ENCODE measurements at regions not wholly inside any gene's neighbourhood (a gene's known extent, or its start where the extent isn't known, plus 50 kb on each side); places are given as distances from the start of the nearest gene placed in this dataset.

DNA sequence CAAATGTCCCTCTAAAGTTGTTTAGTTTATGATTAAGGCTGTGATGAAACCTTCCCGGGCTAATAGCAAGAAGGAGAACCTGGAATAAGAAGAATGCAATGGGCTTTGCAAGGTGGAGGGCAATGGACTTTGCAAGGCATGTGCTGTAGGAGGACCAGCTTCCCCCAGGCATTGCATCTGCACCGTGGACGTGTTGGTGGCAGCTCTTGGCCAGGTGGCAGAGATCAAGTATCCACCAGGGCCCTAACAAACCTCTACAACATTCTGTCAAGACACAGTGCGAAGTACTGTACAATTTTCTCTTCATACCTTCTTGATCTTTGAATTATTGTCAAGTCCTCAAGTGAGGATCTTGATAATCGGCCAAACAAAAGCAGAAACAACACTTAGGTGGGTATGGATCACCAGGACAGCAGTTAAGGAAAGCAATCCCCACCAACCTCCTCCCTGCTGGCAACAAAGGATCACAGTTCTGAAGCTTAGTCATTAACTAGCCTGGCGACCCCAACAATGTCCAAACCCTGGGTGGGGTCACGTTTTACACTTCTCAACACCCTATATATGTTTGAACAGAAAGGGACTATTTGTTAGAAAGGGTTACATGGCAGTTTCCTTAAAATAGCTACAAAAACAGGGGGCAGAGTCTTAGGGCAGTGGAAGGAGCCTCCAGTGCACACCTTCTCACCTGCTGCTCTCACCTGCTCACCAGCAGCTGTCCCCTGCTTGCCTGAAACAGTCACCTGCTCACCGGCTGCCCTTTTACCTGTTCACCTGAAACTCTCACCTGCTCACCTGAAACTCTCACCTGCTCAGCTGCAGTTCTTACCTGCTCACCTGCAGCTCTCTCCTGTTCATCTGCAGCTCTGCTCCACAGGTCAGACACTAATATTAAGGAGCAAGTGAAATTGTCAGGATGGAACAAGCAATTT is 137.9 kb upstream of the LIPC start:
- POLR2A ChIA-PET = no interaction called here

DNA sequence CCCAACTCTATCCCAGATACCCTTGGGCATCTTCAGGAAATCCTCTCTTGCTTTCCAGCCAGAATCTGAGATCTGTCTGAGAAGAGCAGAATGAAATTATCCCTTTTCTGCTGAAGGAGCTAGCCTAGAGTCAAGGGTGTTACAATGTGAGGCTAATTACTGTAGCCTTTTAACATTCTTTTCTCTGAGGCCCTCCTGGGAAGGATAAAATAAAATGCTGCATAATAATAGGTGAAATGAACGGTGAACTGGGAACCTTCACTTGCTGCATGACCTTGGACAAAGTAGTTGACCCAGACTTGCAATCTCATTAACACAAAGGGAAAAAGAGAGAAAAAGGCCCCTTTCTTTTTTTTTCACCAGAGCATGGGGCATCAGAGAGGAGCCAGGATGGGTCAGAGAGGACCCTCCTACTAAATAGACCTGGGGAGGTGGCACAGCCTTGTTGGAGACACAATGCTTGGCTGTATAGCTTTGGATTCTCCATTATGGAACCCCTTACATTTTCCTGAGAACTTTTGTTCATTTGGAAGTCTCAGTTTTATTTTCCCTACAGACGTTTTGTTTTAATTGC is 137.0 kb upstream of the LIPC start:
- Mint-ChIP-seq H3K27me3 (peaks cover 6% of the 10 kb centered on the region), H3K27ac (no peak overlapping the region), H3K36me3 (ENCODE audit: low read depth) (no peaks in the 10 kb centered on the region), H3K4me3 (no peak overlapping the region), H3K9me3 (peaks cover 2% of the 10 kb centered on the region), H3K4me1 (ENCODE audit: low read depth) (peaks cover 7% of the 10 kb centered on the region)
- H3K4me1 ChIP-seq (ENCODE audit: insufficient read depth, low read length) = no peaks in the 10 kb centered on the region
- ATAC-seq (ENCODE audit: poor library complexity) (no peak), DNase-seq (no peak)
- intact Hi-C loops (cut with DNase I, micrococcal nuclease) = no loop called here
- H3K4me3 ChIP-seq (ENCODE audit: low read length) = no peak overlapping the region
- CTCF ChIA-PET = no interaction called here
- H3K27ac ChIP-seq (ENCODE audit: low read depth in 1 of 2, low read length in 2 of 2) = no peak overlapping the region
- TF ChIP-seq, protein P1, sequence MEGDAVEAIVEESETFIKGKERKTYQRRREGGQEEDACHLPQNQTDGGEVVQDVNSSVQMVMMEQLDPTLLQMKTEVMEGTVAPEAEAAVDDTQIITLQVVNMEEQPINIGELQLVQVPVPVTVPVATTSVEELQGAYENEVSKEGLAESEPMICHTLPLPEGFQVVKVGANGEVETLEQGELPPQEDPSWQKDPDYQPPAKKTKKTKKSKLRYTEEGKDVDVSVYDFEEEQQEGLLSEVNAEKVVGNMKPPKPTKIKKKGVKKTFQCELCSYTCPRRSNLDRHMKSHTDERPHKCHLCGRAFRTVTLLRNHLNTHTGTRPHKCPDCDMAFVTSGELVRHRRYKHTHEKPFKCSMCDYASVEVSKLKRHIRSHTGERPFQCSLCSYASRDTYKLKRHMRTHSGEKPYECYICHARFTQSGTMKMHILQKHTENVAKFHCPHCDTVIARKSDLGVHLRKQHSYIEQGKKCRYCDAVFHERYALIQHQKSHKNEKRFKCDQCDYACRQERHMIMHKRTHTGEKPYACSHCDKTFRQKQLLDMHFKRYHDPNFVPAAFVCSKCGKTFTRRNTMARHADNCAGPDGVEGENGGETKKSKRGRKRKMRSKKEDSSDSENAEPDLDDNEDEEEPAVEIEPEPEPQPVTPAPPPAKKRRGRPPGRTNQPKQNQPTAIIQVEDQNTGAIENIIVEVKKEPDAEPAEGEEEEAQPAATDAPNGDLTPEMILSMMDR (IDR thresholded peaks at IDR 0.05) = no peak
- POLR2A ChIA-PET = no interaction called here
- no peaks in the 10 kb centered on the region for H3K27me3 ChIP-seq (ENCODE audit: control insufficient read depth in 1 of 2, insufficient read depth in 2 of 2, low read length in 2 of 2)
- H3K9me3 ChIP-seq (ENCODE audit: control insufficient read depth in 1 of 2, insufficient read depth in 1 of 2, low read length in 2 of 2) = peaks cover 0 to 7% of the 10 kb centered on the region in 2 experiments
- H3K36me3 ChIP-seq (ENCODE audit: insufficient read depth, low read length) = no peaks in the 10 kb centered on the region

More for the DNA sequence above, 137.9 kb upstream of the LIPC start:
- Mint-ChIP-seq H3K4me3 (no peak overlapping the region), H3K4me1 (ENCODE audit: low read depth) (peaks cover 7% of the 10 kb centered on the region), H3K36me3 (ENCODE audit: low read depth) (no peaks in the 10 kb centered on the region), H3K27ac (no peak overlapping the region), H3K9me3 (peaks cover 2% of the 10 kb centered on the region), H3K27me3 (peaks cover 5% of the 10 kb centered on the region)
- H3K9me3 ChIP-seq (ENCODE audit: control insufficient read depth in 1 of 2, insufficient read depth in 1 of 2, low read length in 2 of 2) = peaks cover 0 to 7% of the 10 kb centered on the region in 2 experiments
- intact Hi-C loops (cut with DNase I, micrococcal nuclease) = no loop called here
- ATAC-seq (ENCODE audit: poor library complexity) (no peak), DNase-seq (no peak)
- H3K36me3 ChIP-seq (ENCODE audit: insufficient read depth, low read length) = no peaks in the 10 kb centered on the region
- H3K4me1 ChIP-seq (ENCODE audit: insufficient read depth, low read length) = no peaks in the 10 kb centered on the region
- no peak overlapping the region for H3K4me3 ChIP-seq (ENCODE audit: low read length)
- TF ChIP-seq, protein P1 (IDR thresholded peaks at IDR 0.05) = no peak
- CTCF ChIA-PET = no interaction called here
- no peaks in the 10 kb centered on the region for H3K27me3 ChIP-seq (ENCODE audit: control insufficient read depth in 1 of 2, insufficient read depth in 2 of 2, low read length in 2 of 2)
- H3K27ac ChIP-seq (ENCODE audit: low read depth in 1 of 2, low read length in 2 of 2) = no peak overlapping the region

DNA sequence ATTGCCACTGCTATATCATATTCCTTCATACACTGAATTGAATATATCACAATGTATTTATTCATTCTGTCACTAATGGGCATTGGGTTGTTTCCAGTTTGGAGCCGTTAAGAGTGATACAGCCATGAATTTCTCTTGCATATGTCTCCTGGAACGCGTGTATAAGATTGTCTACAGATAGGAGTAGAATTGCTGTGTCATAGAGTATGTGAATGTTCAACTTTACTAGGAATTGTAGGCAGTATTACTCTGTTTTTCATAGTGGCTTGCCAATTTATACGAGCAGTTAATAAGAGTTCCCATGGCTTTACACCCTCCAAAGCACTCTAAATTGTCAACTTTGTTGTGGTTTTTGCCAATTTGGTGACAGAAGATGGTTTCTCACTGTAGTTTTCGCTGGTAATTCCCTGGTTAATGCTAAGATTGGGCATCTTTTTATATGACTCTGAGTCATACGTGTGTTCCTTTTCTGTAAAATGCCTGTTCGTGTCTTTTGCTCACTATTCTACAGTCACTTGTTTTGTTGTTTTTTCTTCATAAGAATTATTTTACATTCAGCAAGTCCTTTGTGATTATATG is 136.1 kb upstream of the LIPC start:
- H3K4me3 Mint-ChIP-seq = no peak overlapping the region
- intact Hi-C loops (cut with DNase I, micrococcal nuclease) = no loop called here
- Histone ChIP-seq H3K9me3 (ENCODE audit: control insufficient read depth in 1 of 2, insufficient read depth in 1 of 2, low read length in 2 of 2) (peaks cover 0 to 7% of the 10 kb centered on the region in 2 experiments), H3K27ac (ENCODE audit: low read depth in 1 of 2, low read length in 2 of 2) (no peak overlapping the region), H3K4me1 (ENCODE audit: insufficient read depth, low read length) (no peaks in the 10 kb centered on the region), H3K27me3 (ENCODE audit: control insufficient read depth in 1 of 2, insufficient read depth in 2 of 2, low read length in 2 of 2) (no peaks in the 10 kb centered on the region), H3K4me3 (ENCODE audit: low read length) (no peak overlapping the region), H3K36me3 (ENCODE audit: insufficient read depth, low read length) (no peaks in the 10 kb centered on the region)
- H3K9me3 Mint-ChIP-seq = peaks cover 2% of the 10 kb centered on the region
- H3K36me3 Mint-ChIP-seq (ENCODE audit: low read depth) = no peaks in the 10 kb centered on the region
- peaks cover 2% of the 10 kb centered on the region for H3K4me1 Mint-ChIP-seq (ENCODE audit: low read depth)
- TF ChIP-seq, protein P1 (IDR thresholded peaks at IDR 0.05) = no peak
- POLR2A ChIA-PET = no interaction called here
- ATAC-seq (ENCODE audit: poor library complexity) (no peak), DNase-seq (no peak)
- CTCF ChIA-PET = no interaction called here
- H3K27ac Mint-ChIP-seq = no peak overlapping the region
- H3K27me3 Mint-ChIP-seq = peaks cover 11% of the 10 kb centered on the region

All from CD4-positive, alpha-beta T cell (primary cell).